T47D (cell line): ENCODE measurements at regions not wholly inside any gene's neighbourhood (a gene's known extent, or its start where the extent isn't known, plus 50 kb on each side); places are given as distances from the start of the nearest gene placed in this dataset.

ENCODE experiments used
- DNase-seq, 2 experiments: peaks; one replicate each; pipeline versions ENCODE4 v3.0.0 to v3.0.0-alpha.2; 2011 to 2012; ENCODE audit warnings: low read depth in 1 of 2, low spot score in 1 of 2
- JUND ChIP-seq: IDR thresholded peaks from 2 replicates; pipeline ENCODE4 v1.6.1; 2012; ENCODE audit warnings: low read depth
- in situ Hi-C: cut with HindIII; loops from 2 replicates; pipeline ENCODE4 v1.10.0; 2016; ENCODE audit warnings: low sequenced_read_pairs, low pct_unique_long_range_greater_than_20kb

- in situ Hi-C loops, result no loop called here
- no peak for DNase-seq
- no peak for TF ChIP-seq JUND
Observed at GRCh38 chr18:61756244-61756643, 136.6 kb downstream of the RNF152 start.

DNA sequence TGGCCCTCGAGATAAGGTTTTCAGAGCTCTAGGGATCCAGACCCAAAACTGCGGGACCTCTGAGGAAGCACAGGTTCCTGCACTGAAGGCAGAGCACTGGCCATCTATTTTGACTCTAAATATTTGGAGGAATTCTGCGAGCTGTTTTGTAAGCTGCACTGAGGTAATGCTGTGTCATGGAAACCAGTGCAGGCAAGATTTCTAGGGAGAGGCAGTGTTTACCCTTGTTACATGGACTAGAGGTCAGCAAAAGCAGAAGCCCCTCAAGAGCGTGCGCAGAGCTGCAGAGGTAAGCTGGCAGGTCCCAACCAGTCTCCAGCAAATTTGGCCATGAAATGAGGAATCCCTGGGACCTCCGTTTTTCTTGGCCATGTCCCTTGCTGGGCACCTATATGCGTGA, 137.3 kb downstream of the RNF152 start:
- no peak for TF ChIP-seq JUND
- in situ Hi-C loops, result no loop called here
- no peak for DNase-seq

GRCh38 chr18:61754039-61754583, 138.7 kb downstream of the RNF152 start:
- TF ChIP-seq JUND, result no peak
- no peak for DNase-seq
- in situ Hi-C loops, result no loop called here

DNA sequence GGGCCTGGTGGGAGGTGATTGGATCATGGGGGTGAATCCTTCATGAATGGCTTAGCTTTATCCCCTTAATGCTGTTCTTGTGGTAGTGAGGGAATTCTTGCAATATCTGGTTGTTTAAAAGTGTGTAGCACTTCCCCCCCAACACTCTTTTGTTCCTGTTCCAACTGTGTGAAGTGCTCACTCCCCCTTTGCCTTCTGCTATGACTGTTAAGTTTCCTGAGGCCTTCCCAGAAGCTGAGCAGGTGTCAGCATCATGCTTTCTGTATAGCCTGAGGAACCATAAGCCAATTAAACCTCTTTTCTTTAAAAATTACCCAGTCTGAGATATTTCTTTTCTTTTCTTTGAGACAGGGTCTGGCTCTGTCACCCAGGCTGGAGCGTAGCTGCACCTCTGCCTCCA, 139.4 kb downstream of the RNF152 start:
- DNase-seq, result no peak
- in situ Hi-C loops, result no loop called here
- TF ChIP-seq JUND, result no peak

DNA sequence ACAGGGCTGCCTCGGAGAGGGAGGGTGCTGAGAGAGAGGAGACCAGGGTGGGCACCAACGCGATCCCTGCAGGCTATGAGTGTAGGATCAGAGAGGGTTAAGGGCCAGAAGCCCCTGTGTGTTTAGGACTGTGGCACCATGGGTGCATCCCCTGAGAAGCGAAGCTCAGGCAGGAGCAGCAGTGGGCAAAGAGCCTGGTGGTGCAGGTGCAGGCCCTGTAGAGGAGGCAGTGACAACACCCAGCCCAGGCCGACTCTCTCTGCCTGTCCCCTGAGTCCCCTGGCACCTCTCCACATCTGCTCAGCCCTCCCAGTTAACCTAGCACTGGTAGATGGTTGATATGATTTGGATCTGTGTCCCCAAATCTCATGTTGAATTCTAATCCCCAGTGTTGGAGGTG, 139.8 kb downstream of the RNF152 start:
- no peak for TF ChIP-seq JUND
- DNase-seq, result no peak
- in situ Hi-C loops, result no loop called here

DNA sequence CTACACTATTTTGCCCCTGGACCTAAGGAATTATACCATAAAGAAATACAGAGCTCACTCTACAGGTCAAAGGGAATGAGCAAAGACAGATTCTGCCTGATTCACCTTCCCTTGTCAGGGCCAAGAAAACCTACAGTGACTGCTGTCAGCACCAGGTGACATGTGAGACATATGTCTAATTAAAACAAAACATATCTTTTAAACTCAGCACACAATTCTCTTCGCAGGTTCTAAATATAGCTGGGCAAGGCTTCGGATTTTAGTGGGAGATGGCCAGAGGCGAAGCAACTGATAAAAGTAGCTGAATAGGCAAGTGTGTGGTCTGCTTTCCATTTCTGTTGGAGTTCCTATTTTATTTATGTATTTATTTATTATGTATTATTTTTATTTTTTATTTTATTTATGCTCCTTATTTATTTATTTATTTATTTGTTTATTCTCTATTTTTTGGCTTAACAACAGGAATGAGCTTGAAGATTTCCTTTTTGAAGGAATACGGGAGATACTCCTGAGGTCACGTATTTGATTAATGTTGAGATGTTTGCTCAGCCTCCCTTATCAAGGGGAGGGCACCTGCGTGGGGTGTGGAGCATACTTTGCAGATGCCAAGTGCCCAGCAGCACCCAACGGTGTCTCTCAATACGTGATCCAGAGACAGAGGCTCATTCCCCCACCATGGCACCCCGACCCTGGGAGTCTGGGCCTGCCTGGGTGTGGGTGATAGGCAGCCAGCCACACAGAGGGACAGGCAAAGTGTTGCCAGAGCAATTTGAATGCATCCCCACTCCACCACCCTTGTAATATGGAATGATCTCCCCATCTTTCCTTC, 141.8 kb downstream of the RNF152 start:
- in situ Hi-C loops, result no loop called here

DNA sequence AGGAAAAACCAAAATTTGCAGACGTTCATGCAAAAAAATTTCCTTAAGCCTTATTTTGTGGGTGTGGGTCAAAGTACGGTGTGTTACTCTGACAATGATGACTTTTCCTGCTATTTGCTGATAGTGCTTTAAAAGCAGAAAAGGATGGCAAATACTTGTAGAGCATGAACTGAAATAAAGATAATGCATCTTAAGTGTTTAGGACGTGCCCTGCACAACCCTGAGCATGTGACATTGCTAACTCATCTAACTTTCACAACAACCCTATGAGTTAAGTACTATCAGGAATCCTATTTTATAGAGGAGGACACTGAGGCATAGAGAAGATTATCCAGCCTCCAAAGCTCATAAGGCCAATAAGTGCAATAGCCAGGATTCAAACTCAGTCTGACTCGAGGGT, 143.3 kb downstream of the RNF152 start:
- no peak for DNase-seq
- in situ Hi-C loops, result no loop called here
- TF ChIP-seq JUND, result no peak

More for the DNA sequence above, 141.8 kb downstream of the RNF152 start:
- no peak for TF ChIP-seq JUND
- no peak for DNase-seq

- no peak for TF ChIP-seq JUND
- no peak for DNase-seq
- in situ Hi-C loops, result no loop called here
Observed at GRCh38 chr18:61749031-61749430, 143.8 kb downstream of the RNF152 start.

DNA sequence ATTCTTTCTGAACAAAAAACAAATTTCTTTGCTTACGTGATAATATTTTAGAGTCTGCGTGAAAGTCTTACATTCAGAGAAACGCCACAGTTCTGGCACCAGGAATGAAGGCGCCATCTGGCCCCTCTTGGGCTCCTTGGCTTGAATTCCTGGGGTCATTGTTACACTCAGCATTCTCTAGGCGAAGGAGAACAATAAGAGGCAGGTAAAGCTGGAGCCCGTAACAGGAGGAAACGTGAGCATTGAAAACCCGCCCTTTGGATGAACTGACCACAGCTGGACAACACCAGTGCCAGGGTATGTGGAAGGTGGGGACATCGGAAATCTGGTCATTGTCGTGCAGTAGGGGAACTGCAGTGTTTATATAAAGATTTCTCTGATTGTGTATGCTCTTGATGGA, 144.8 kb downstream of the RNF152 start:
- DNase-seq, result no peak
- no peak for TF ChIP-seq JUND
- in situ Hi-C loops, result no loop called here

GRCh38 chr18:61743775-61744531, 148.9 kb downstream of the RNF152 start:
- in situ Hi-C loops, result no loop called here

DNA sequence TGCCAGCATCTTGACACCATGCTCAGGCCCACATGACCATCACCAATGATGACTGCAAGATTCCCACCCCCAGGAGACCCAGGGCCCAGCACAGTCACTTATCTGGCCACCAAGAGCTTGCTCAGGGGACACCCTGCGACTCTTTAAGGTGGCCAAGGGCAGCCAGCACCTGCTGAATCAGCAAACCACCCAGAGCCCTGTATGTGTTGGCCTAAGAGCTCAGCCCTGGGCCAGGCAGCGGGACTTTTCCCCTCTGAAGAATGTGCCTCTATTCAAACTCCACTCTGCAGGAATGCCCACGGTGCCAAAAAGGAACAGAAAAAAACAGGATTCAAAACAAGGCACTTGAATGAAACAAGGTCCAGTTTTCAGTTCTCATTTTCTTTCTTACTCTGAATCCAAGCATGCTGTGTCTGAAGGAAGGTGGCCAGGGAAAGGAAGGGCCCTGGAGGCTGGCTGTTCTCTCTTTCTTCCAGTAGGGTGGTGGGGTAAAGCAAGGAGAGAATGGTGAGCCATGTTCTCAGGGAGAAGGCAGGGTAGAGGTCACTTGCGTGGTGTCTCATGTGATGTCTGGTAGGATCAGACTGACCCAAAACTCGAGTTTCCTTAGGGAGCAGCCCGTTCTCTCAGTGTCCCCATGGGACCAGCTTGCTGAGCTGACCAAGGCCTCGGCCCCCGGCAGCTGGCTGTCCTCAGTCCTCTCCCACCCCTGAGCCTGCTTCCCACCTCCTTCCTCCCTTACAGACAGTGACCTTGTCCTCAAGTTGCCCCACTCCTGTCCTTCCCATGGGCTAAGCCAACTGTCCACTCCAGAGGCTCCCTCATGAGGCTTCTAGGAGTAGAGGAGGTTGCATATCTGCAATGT, 150.0 kb downstream of the RNF152 start:
- in situ Hi-C loops, result no loop called here
- TF ChIP-seq JUND, result no peak
- no peak for DNase-seq

More at GRCh38 chr18:61743775-61744531, 148.9 kb downstream of the RNF152 start:
- no peak for DNase-seq
- TF ChIP-seq JUND, result no peak

DNA sequence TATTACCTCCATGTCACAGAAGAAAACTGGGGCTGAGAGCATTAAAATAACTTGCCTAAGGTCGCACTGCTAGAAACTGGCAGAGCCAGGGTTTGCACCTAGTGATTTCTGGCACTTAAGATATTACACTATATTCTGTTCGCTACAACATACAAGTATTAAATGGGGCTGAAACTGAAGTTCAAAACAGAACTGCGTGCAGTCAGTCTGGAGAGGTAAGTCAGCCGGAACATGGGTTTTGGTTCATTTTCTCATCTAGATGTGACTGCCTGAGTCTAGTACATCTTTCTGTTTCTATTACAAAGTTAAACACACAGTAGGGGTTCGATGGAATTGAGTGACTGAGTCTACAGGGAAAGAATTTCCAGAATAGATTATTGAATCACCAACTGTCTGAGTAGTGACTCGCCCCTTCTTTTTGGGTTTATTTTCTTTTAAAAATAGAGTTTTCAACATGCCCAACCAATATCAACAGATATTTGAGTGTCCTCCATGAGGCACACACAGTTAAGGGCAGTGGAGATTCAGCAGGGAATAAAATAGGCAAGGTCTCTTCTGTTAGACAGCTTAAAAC, 150.8 kb downstream of the RNF152 start:
- DNase-seq, result no peak
- in situ Hi-C loops, result no loop called here
- no peak for TF ChIP-seq JUND
